Endometrium (tissue), 2 donors: ENCODE measurements at regions not wholly inside any gene's neighbourhood (a gene's known extent, or its start where the extent isn't known, plus 50 kb on each side); places are given as distances from the start of the nearest gene placed in this dataset.

Source experiments
- FAIRE-seq: peaks from 2 replicates; lab custom pipeline; 2012; peaks lifted over from hg19 to GRCh38; lab: Jason Lieb, UNC
- donor health status: control.
- donor health status: control.

DNA sequence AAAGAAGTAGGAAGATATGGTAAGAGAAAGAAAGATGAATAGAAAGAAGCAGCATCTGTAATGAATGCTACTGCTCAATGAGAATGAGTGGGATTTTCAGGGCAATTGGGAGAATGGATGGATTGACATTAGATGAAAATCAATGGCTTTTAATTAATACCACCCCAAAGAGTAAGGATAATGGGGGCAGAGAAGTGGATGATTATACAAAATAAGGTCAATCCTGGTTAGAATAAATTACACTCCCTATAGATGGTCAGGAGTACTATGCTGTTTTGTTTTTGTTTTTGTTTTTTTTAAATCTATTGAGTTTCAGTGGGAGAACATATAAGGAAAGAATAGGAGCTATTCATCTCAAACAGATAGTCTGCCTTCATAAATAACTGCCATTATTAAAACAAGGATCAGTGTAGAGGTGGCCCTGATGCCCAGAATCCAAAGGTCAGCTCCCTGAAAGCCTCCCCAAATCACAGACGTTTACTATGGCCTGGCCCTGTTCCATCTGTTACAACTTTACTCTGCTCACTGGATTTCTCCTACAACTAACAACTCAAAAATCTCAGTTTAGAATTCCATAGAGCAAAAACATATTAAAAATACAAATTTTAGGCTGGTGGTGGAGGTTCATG, 535.4 kb upstream of the NRSN1 start:
- FAIRE-seq = no peak

DNA sequence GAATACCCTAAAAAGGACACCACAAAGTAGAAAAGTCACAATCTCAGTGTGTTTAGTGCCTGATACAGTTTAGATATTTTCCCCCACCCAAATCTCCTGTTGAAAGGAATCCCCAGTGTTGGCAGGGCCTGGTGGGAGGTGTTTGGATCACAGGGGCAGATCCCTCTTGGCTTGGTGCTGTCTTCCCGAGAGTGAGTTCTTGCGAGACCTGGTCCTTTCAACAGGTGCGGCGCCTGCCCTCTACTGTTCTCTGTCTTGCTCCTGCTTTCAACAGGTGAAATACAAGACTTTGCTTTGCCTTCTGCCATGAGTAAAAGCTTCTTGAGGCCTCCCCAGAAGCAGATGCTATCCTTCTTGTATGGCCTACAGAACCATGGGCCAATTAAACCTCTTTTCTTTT, 534.3 kb upstream of the NRSN1 start:
- no peak for FAIRE-seq

DNA sequence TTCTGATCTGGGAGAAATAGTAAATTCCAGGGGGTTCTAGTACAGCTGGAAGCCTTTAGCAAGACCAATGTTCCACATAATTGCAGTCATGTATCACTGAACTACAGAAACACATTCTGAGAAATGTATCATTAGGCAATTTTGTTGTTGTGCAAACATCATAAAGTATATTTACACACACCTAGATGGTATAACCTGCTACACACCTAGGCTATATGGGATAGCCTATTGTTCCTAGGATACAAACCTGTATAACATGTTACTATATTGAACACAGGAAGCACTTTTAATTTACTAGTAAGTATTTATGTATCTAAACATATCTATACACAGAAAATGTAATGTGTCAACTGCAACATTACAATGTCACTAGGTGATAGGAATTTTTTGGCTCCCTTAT, 525.9 kb upstream of the NRSN1 start:
- FAIRE-seq = no peak

DNA sequence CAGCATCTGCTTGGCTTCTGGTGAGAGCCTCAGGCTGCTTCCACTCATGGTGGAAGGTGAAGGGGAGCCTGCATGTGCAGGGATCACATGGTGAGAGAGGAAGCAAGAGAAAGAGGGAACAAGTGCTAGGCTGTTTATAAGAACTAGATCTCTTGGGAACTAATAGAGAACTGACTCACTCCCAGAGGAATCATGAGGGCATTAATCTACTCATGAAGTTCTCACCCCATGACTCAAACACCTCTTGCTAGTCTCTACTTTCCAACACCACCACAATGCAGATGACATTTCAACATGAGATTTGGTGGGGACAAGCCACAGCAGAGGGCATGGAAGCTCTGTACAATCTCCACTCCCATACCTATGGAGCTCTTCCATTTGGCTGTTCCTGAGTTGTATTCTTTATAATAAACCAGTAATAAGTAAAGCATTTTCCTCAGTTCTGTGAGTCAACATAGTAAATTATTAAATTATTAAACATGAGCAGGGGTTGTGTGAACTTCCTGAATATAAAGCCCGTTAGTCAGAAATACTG, 524.1 kb upstream of the NRSN1 start:
- no peak for FAIRE-seq

DNA sequence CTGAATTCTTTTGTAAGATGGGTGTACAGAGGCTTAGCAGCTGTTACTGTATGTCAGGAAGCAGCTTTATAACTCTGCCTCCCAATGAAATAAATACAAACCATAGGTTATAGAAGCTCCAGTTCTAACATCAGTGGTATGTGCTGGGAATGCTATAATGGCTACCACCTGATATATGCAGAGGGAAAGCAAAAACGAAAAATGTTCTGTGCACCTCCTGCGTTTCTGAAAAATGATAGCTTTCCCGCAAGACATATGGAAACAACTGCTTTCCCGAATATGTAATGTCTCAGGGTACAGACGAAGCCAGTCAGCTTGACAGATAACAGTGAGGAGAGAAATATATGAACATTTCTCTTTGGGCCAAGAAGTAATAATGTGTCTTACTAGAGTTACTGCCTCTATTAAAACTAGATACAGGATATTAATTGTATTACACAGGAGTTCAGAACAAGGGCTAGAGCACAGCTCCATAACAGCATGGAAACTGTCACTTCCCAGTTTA, 517.0 kb upstream of the NRSN1 start:
- no peak for FAIRE-seq

DNA sequence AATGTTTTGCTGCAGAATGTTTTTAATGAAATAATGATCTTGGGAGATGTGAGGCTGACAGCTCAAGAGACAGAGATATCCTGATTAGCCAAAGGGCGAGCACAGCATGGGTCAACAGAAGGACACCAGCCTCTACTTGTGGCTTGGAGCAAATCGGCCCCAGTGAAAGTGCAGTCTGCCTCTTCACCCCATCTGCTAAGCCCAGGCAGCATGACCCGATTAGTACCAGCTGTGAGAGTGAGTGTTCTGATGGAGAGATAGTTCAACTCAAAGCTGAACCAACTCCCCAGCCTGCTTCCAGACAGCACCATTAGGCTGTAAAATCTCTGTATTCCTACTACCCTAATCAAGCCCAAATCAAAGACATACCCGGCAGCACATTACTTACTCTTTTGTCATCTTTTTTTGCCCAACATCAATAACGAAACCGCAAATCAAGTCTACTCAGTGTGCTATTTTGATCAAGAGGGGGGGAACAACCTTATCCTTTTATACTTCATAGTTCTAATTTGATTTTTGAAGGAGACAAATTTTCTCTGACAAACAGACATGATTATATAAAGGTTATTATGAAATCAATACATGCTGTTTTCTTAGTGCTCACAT, 514.1 kb upstream of the NRSN1 start:
- no peak for FAIRE-seq

DNA sequence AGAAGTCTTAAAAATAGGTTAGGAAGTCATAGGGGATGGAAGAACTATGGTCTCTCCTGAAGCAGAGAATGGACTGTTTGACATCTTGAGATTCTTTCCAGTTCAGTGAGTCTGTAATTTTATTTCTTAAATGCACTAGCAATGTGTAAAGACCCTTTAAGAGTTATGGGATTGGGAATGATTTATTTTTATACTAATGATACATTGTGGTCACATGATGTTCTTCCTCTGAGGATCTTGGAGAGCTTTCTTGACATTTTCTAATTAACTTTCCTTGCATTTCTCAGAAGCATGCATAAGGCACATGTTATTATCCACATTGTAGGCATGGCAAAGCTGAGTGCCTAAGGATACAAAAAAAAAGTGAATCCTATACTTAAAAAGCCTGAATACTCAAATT, 507.6 kb upstream of the NRSN1 start:
- FAIRE-seq = no peak

DNA sequence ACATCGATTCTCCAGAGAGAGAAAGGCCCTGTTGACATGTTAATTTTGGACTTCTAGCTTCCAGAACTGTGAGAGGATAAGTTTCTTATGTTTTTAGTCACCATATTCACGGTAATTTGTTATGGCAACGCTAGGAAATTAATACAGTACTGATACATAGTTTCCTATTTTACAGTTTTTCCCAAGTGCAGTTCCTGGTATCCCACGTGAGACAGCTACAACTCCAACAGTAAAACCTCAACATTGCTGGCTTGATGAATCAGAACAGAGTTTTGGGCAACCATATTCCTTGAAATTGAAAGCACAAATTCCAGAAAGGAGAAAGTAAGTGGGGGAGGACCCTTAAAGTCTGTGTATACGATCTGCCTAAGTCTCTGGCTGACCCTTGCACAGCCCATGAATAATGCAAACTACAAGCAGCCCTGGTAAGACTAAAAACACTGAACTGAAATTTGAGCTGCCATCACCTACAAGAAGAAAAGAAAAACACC, 505.1 kb upstream of the NRSN1 start:
- FAIRE-seq = no peak

DNA sequence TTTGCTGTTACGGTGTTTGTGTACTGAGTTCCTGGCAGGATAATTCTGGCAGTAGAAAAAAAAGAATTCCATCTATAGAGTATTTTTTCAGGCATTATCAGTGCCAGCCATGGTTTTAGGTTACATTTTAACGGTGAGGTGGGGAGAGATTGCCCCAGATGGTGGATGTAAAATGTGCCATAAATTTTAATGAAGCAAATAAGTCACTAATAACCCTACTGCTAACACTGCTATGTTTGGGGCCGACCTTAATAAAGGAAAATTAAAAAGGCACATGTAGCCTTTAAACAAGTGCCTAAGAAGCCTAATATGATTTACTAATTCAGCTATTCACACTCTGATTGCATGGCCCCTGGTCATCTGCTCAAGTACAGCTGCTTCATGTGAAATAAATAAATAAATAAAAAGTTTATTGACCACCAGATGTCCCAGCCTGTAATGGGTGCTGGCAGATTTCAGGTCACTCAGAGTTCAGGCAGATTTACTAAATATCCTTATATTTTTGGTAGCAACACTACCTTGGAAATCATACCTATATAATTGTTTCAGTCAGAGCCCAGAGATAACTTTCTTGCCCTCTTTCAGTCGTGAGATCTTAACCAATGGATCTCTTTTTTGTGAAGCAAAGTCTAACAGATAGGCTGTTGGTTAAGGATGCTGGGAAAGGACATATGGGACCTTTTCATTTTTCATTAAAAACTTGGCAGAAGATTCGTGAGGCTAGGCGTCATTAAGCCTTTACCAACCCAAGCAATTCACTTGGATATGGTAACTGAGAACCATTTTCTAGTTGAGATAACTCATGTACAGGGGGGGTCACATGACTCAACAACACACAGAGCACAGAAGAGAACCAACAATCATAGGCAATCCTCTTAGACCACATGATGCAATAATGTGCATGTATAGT, 495.0 kb upstream of the NRSN1 start:
- no peak for FAIRE-seq

DNA sequence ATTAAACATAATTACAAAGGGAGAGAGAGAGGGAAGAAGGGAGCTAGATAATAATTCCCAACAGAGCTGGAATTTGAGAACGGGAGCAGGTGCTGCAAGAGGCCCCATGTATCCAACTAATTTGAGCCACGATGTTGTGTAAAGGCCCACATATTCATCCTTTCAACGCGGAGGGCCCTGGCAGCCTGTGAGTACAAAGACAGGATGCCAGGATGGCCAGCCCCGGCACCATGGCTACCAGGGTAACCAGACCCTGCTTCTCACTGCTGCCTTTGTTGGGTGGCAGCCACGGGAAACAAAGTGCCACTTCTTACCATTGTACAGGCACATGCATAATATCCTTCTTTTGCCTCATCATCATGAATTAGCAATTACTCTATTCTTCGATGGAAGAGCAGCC, 492.0 kb upstream of the NRSN1 start:
- no peak for FAIRE-seq

DNA sequence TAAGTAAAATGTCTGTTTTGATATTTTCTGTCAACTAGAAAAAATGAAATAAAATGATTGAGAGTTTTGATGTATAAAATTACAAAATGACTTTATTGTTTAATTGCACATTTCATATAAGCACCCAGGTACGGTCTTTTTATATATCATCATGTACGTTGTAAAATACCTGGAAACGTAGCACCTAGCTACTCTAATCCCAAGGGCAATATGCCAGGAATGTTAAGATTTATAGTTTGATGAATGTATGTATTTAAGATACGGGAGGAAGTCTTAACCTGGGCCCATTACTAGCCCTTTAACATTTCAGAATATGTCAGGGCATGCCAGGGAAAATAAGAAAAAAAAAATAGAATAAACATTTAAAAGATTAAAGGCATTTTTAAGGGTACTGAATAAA, 490.9 kb upstream of the NRSN1 start:
- no peak for FAIRE-seq

DNA sequence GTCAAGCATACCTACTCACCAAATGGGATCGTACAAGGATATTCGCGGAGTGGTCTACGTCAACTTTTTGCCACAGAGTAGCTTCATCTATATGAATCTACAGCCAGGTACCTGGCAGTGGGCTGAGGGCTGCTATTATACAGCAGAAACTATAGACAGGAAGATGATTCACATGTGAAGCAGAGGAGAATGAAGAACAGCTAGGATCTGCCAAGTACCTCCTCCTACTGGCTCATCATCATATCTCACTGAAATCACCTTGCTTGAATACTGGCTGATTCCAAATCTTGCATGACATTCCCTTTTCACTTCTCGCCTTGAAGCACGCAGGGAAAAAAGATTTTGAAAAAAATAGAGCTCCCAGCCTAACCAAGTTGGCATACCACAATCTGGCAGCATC, 488.7 kb upstream of the NRSN1 start:
- FAIRE-seq = no peak

DNA sequence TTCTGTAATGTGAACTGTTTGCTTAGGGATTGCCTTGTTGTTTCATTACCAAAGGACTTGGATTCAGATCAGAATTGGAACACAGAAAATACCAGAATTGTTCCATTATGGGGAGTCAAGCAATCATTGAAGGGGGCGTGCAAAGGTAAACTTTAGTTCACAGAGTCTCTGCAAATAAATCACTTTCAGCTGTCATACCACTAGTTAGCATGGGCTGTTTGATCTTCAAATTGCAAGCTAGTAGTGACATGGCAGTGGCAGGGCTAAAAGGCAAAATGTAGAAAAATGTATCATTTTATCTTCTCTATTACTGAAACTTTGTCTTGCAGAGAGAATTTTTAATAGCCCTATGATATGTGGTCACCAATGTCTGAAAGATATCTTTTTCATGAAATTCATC, 483.2 kb upstream of the NRSN1 start:
- FAIRE-seq = no peak

DNA sequence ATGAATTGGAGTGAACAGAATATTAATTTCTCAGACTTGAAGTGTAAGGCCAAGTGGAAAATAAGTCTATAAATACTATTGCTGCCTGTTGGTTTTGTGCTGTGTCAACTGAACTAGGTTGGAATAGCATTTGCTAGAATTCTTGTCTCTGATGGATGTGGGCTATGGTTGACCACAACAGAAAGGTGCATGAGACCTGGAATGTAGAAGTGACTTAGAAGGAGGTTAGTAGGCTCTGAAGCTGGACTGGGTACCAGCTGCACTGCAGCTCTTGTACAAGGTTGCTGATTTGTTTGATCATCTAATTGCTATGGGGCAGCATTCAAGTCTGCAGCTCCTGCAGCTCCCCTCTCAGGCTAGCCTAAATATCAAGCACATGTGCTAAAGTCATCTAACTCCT, 479.0 kb upstream of the NRSN1 start:
- FAIRE-seq = no peak

DNA sequence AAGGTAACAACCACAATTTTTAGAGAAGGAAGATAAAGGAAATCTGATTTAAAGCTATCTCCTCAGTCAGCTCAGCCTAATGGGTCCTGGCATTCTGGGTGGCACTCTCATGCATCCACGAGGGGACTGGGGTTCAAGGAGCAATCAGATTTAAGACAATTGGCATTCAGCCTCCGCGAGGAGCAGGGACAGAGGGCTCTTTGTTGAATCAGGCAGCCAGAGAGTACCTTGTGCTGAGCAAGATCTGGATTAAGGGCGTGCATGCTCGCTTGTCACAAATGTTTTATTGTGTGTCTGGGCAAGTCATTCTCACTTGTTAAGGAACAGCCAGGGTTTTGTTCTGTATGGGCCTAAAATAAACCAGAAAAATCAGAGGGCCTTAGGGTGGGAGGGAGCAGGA, 475.3 kb upstream of the NRSN1 start:
- no peak for FAIRE-seq

DNA sequence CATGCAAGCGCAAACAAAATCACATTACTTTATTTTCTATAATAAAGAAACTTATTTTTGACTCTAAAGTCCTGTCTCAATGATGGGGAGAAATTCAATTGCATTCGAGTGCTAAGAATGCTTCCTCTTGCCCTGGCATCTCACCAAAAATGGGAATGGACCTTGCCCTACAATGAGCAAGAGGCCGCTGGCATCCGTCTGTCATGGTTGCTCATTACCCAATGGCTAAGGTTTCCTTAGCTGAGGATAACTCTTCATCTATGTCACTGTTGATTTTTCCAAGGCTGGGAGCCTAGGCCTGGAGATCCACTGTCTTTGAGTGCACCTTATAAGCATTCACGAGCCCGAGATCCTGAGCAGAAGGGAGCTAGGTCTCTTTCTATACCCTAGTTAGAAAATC, 471.3 kb upstream of the NRSN1 start:
- FAIRE-seq = no peak

DNA sequence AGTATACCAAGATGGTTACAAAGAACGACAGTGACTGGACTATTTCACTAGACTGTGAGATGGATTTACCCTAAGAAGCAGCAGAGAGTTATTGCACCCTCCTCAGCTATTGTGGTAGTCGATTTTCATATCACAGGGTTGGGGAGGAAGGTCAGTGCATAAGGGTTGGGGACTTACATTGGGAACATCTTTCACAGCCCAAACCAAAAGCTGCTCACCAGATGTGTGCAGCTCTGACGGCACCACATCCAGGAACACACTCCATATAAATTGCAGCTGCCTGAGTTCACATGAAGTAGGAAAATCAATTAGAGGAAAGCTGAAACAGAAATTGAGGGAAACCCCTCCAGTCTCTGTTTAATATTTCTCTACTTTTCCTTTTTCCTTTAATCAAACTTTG, 470.5 kb upstream of the NRSN1 start:
- FAIRE-seq = peak; percentile 4

DNA sequence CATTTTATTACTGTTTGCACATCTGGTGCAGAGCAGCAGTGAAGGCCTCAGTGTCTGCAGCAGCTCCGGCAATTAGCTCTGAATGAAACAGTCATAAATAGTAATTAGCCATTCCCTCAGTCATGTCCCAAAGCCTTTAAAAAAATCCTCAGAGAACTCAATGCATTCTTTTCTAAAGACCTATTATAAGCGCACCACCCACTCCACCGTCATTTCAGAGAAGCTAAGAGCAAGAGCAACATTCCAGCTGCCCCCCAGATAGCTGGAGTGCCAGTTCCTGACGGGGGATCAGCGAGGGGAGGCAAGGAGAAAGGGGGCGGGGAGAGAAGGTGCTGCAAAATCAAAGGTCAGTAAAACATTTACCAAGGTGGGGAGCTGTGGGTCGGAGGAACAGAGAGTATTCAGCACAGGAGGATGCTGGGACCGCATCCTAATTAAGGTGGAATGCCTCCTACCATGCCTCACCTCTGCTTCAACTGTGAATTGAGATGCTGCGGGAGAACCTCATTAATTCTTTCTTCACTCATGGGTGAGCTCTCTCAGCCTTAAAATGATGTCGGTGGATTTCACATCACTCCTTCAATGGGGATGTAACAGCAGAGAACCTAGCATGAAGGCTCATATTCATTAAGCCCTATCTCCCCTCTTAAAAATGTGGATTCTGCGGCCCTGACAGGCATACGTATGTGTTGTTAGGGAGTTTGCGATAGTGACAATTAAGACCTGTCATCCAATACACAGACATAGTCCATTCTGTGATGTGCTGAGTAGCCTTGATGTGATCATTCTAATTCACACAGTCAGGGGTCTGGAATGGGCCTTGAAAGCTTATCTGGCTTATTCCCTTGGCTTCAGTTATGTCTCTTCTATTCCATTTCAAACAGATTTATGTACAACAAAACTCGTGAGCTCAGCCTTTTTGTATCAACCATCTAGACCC, 469.5 kb upstream of the NRSN1 start:
- FAIRE-seq = no peak

DNA sequence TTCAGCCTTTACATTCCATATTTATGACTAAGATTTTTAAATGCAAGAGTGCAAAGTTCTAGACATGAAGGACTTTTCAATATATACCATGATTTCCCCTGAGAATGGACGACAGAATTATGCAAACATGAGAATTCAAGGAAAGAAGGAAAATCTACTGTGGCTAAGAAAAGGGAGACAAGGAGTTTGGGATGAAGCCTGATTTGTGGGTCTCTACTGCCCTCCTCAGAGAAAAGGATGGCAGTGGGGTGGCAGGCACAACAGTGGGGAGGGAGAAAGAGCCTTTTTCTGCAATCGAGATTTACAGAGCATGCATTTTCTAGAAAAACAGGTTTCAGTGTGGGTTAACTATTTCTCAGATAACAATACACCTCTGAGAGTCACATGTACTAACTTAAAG, 466.9 kb upstream of the NRSN1 start:
- no peak for FAIRE-seq

DNA sequence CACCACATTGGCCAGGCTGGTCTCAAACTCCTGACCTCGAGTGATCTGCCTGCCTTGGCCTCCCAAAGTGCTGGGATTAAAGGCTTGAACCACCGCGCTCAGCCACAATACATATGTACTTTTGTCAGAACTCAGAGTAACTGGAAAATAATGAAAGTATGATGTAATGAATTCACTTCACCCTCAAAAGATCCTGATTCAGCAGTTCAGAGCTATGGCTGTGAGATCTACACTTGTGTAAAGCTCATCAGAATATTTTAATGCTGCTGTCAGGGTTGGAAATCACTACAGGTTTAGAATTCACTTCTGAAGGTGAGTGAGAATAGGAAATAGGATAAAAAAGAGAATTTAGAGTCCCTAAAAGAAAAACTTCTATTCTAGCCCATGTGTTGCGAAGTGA, 464.5 kb upstream of the NRSN1 start:
- FAIRE-seq = no peak

DNA sequence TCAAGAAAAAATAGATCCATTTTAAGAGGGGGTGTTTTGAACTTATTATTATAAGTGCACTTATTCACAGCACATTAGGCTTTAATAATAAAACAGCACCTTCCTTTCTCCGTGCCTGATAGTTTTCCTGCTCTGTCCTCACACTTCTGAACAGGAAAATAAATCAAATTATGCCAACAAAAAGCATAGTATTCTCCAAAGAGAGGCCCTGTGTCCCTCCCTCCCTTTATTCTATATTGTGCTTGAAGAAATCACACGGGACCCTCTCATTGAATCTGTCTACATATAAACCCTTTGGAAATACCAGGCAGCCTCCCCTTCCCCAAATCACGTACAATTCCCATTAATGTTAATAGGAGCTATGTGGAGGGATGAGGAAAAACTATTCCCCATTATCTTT, 462.9 kb upstream of the NRSN1 start:
- FAIRE-seq = no peak

DNA sequence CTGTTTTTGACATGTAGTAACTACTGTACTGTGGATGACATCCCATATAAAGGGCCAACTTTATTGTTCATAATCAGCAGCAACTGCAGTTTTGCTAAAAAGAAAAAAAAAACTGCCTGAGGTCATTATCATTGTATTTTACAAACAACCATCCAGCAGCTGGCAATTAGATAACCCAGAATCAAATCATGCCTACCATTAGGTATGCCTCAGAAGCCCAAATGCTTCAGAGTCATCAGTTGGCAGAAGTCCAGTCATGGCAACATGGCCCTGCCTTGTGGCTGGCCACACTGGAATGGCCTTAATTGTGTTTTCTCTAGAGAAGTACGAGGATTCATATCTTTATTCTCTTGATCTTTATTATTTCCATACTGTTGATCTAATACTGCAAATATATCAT, 462.4 kb upstream of the NRSN1 start:
- no peak for FAIRE-seq
